GM19463 (cell line): ENCODE measurements at regions not wholly inside any gene's neighbourhood (a gene's known extent, or its start where the extent isn't known, plus 50 kb on each side); places are given as distances from the start of the nearest gene placed in this dataset.

Experiments used
- ATAC-seq: cut with Tn5 transposase; IDR thresholded peaks from one replicate; pipeline ENCODE4 v1.9.1; 2021; ENCODE audit warnings: mild to moderate bottlenecking, moderate library complexity; ENCODE audit not compliant: unreplicated experiment

- ATAC-seq, result no peak
These were observed 105.0 kb upstream of the ALDH1B1 start for GRCh38 chr9:38287420-38287985.

- ATAC-seq, result no peak
These were observed 105.7 kb upstream of the ALDH1B1 start for GRCh38 chr9:38286766-38287165.

GRCh38 chr9:38286357-38286756 is 106.1 kb upstream of the ALDH1B1 start:
- ATAC-seq, result no peak

GRCh38 chr9:38285236-38285635 is 107.3 kb upstream of the ALDH1B1 start:
- no peak for ATAC-seq

- ATAC-seq, result no peak
These were observed 107.9 kb upstream of the ALDH1B1 start for GRCh38 chr9:38284588-38285051.

- no peak for ATAC-seq
These were observed 108.4 kb upstream of the ALDH1B1 start for GRCh38 chr9:38284039-38284575.

GRCh38 chr9:38282756-38283155 is 109.7 kb upstream of the ALDH1B1 start:
- no peak for ATAC-seq

GRCh38 chr9:38281917-38282316 is 110.6 kb upstream of the ALDH1B1 start:
- no peak for ATAC-seq

- ATAC-seq, result no peak
These were observed 111.3 kb upstream of the ALDH1B1 start for GRCh38 chr9:38281196-38281595.

GRCh38 chr9:38280251-38280800 is 112.2 kb upstream of the ALDH1B1 start:
- no peak for ATAC-seq

- no peak for ATAC-seq
These were observed 113.4 kb upstream of the ALDH1B1 start for GRCh38 chr9:38278931-38279679.

GRCh38 chr9:38278457-38278856 is 114.0 kb upstream of the ALDH1B1 start:
- ATAC-seq, result no peak

- ATAC-seq, result no peak
These were observed 114.8 kb upstream of the ALDH1B1 start for GRCh38 chr9:38277601-38278200.

- no peak for ATAC-seq
These were observed 115.6 kb upstream of the ALDH1B1 start for GRCh38 chr9:38276771-38277439.

- ATAC-seq, result no peak
These were observed 117.7 kb upstream of the ALDH1B1 start for GRCh38 chr9:38274800-38275199.

- no peak for ATAC-seq
These were observed 119.8 kb upstream of the ALDH1B1 start for GRCh38 chr9:38272710-38273109.

GRCh38 chr9:38271666-38272241 is 120.7 kb upstream of the ALDH1B1 start:
- ATAC-seq, result no peak

GRCh38 chr9:38269775-38270174 is 122.7 kb upstream of the ALDH1B1 start:
- no peak for ATAC-seq

GRCh38 chr9:38263532-38263931 is 129.0 kb upstream of the ALDH1B1 start:
- ATAC-seq, result no peak

GRCh38 chr9:38259519-38260218 is 132.8 kb upstream of the ALDH1B1 start:
- ATAC-seq, result no peak
